Mesenchymal stem cell (in vitro differentiated cells and primary cell): ENCODE measurements at regions not wholly inside any gene's neighbourhood (a gene's known extent, or its start where the extent isn't known, plus 50 kb on each side); places are given as distances from the start of the nearest gene placed in this dataset.
"Not testable (repeated sequence)": the region's sequence is repeated elsewhere in the genome, so short reads cannot be mapped to it uniquely, and the experiment has no call there.

Source experiments
- DNase-seq: peaks from one replicate; pipeline ENCODE4 v3.0.0-alpha.2; 2013
- H2AFZ ChIP-seq: one replicate; pipeline ENCODE4 v1.6.1; 2013; ENCODE audit warnings: low read depth, mild to moderate bottlenecking, control low read depth, inconsistent platforms, low read length, moderate library complexity
- H2AK5ac ChIP-seq: 2 replicates; pipeline ENCODE4 v1.6.1; 2013; ENCODE audit warnings: low read length, moderate library complexity, mild to moderate bottlenecking, inconsistent platforms; ENCODE audit not compliant: severe bottlenecking
- H2BK120ac ChIP-seq: one replicate; pipeline ENCODE4 v1.6.1; 2013; ENCODE audit warnings: low read depth, mild to moderate bottlenecking, inconsistent platforms, low read length, moderate library complexity
- H2BK12ac ChIP-seq, 2 experiments: one replicate each; pipeline ENCODE4 v1.6.1; 2013; ENCODE audit warnings: inconsistent platforms in 2 of 2, low read length in 2 of 2, mild to moderate bottlenecking in 2 of 2, moderate library complexity in 2 of 2, control low read depth in 1 of 2
- H2BK15ac ChIP-seq: one replicate; pipeline ENCODE4 v1.6.1; 2013; ENCODE audit warnings: mild to moderate bottlenecking, low read depth, inconsistent platforms; ENCODE audit not compliant: poor library complexity, severe bottlenecking
- H2BK5ac ChIP-seq: 2 replicates; pipeline ENCODE4 v1.6.1; 2013; ENCODE audit warnings: low read depth, mild to moderate bottlenecking, low read length, control low read depth, inconsistent platforms; ENCODE audit not compliant: poor library complexity, severe bottlenecking
- H3K14ac ChIP-seq, 2 experiments: one replicate each; pipeline ENCODE4 v1.6.1; 2013; ENCODE audit warnings: inconsistent platforms in 2 of 2, low read length in 2 of 2, control low read depth in 1 of 2, mild to moderate bottlenecking in 1 of 2, moderate library complexity in 1 of 2
- H3K18ac ChIP-seq, 2 experiments: one replicate each; pipeline ENCODE4 v1.6.1; 2013; ENCODE audit warnings: inconsistent platforms in 2 of 2, low read length in 2 of 2, control low read depth in 1 of 2, low read depth in 1 of 2, mild to moderate bottlenecking in 1 of 2
- H3K23ac ChIP-seq, 2 experiments: one replicate each; pipeline ENCODE4 v1.6.1; 2013; ENCODE audit warnings: inconsistent platforms in 2 of 2, low read length in 2 of 2, mild to moderate bottlenecking in 2 of 2, moderate library complexity in 2 of 2, control low read depth in 1 of 2
- H3K27ac ChIP-seq: 2 replicates; pipeline ENCODE4 v1.5.1; 2013; ENCODE audit warnings: mild to moderate bottlenecking, moderate library complexity, low read length, control low read depth, inconsistent platforms; ENCODE audit not compliant: poor library complexity, severe bottlenecking
- H3K27me3 ChIP-seq, 2 experiments: 2 replicates each; pipeline versions ENCODE4 v1.6.1 to v1.7.0; 2013; ENCODE audit warnings: low read length in 2 of 2, mild to moderate bottlenecking in 2 of 2, moderate library complexity in 2 of 2, control low read depth in 1 of 2, inconsistent platforms in 1 of 2; ENCODE audit not compliant: control insufficient read depth in 1 of 2, insufficient read depth in 1 of 2
- H3K36me3 ChIP-seq, 2 experiments: 2 replicates each; pipeline versions ENCODE4 v1.6.1 to v1.7.0; 2013; ENCODE audit warnings: low read length in 2 of 2, control low read depth in 1 of 2, inconsistent platforms in 1 of 2, low read depth in 1 of 2, mild to moderate bottlenecking in 1 of 2; ENCODE audit not compliant: insufficient read depth in 2 of 2, control insufficient read depth in 1 of 2
- H3K4ac ChIP-seq, 2 experiments: one replicate each; pipeline ENCODE4 v1.6.1; 2013; ENCODE audit warnings: inconsistent platforms in 2 of 2, low read length in 2 of 2, mild to moderate bottlenecking in 2 of 2, moderate library complexity in 2 of 2, control low read depth in 1 of 2, low read depth in 1 of 2
- H3K4me1 ChIP-seq: 2 replicates; pipeline ENCODE4 v1.6.1; 2013; ENCODE audit warnings: low read depth, low read length, control low read depth; ENCODE audit not compliant: control insufficient read depth, insufficient read depth
- H3K4me2 ChIP-seq: 2 replicates; pipeline ENCODE4 v1.6.1; 2013; ENCODE audit warnings: low read length, mild to moderate bottlenecking, inconsistent platforms; ENCODE audit not compliant: poor library complexity, severe bottlenecking
- H3K4me3 ChIP-seq, 2 experiments: 2 replicates each; pipeline versions ENCODE4 v1.5.1 to v1.7.0; 2013; ENCODE audit warnings: low read length in 2 of 2, mild to moderate bottlenecking in 2 of 2, control low read depth in 1 of 2, low read depth in 1 of 2; ENCODE audit not compliant: insufficient read depth in 1 of 2
- H3K79me1 ChIP-seq: replicated peaks from 2 replicates; pipeline ENCODE4 v1.6.1; 2013; ENCODE audit warnings: mild to moderate bottlenecking, control low read depth, low read length, inconsistent platforms; ENCODE audit not compliant: poor library complexity, severe bottlenecking
- H3K9ac ChIP-seq: 2 replicates; pipeline ENCODE4 v1.7.0; 2013; ENCODE audit warnings: mild to moderate bottlenecking, low read length, moderate library complexity
- H3K9me3 ChIP-seq: 2 replicates; pipeline ENCODE4 v1.7.0; 2013; ENCODE audit warnings: mild to moderate bottlenecking, low read length; ENCODE audit not compliant: control insufficient read depth
- H4K8ac ChIP-seq: one replicate; pipeline ENCODE4 v1.6.1; 2013; ENCODE audit warnings: inconsistent platforms, mild to moderate bottlenecking, low read length, moderate library complexity
- H4K91ac ChIP-seq: one replicate; pipeline ENCODE4 v1.6.1; 2013; ENCODE audit warnings: mild to moderate bottlenecking, low read length, inconsistent platforms
- WGBS: methylation state at CpG from one replicate; pipeline ENCODE4 v1.1.7; 2013; ENCODE audit warnings: mixed read lengths; 5-methylcytosine and 5-hydroxymethylcytosine counted together

GRCh38 chr2:16381511-16381910 is 284.1 kb downstream of the CYRIA start:
- no peaks in the 10 kb centered on the region for H3K79me1 ChIP-seq
- H3K27me3 ChIP-seq: no peaks in the 10 kb centered on the region
- H2AFZ ChIP-seq: no peak overlapping the region
- no peak overlapping the region for H3K27ac ChIP-seq
- no peak overlapping the region for H3K23ac ChIP-seq
- no peaks in the 10 kb centered on the region for H3K36me3 ChIP-seq
- H2BK120ac ChIP-seq: no peak overlapping the region
- no peak overlapping the region for H3K9ac ChIP-seq
- no peak overlapping the region for H3K4me3 ChIP-seq
- no peak for DNase-seq
- no peak overlapping the region for H2BK12ac ChIP-seq
- no peak overlapping the region for H2BK5ac ChIP-seq
- no peak overlapping the region for H4K8ac ChIP-seq
- H3K9me3 ChIP-seq: no peaks in the 10 kb centered on the region
- no peak overlapping the region for H2BK15ac ChIP-seq
- H3K4me1 ChIP-seq: no peaks in the 10 kb centered on the region
- no peak overlapping the region for H3K18ac ChIP-seq
- no peak overlapping the region for H3K14ac ChIP-seq
- no peak overlapping the region for H3K4me2 ChIP-seq
- no peak overlapping the region for H3K4ac ChIP-seq
- 68% methylated on average over 2 of the region's 2 CpGs for WGBS
- no peak overlapping the region for H4K91ac ChIP-seq
- H2AK5ac ChIP-seq: no peak overlapping the region

- WGBS: 80% methylated on average over 3 of the region's 5 CpGs
- H3K9ac ChIP-seq, H2AK5ac ChIP-seq, H3K4me1 ChIP-seq, H2BK120ac ChIP-seq, H3K27me3 ChIP-seq, H3K4me2 ChIP-seq, H3K9me3 ChIP-seq, DNase-seq, H3K36me3 ChIP-seq, H3K14ac ChIP-seq, H3K27ac ChIP-seq, H4K91ac ChIP-seq, H3K4ac ChIP-seq, H2BK15ac ChIP-seq, H2BK12ac ChIP-seq, H4K8ac ChIP-seq, H2AFZ ChIP-seq, H3K23ac ChIP-seq, H3K18ac ChIP-seq, H2BK5ac ChIP-seq, H3K79me1 ChIP-seq, H3K4me3 ChIP-seq: not testable (repeated sequence)
Observed at GRCh38 chr2:16379901-16380300, 285.7 kb downstream of the CYRIA start.

GRCh38 chr2:16379061-16379460 is 286.6 kb downstream of the CYRIA start:
- H3K14ac ChIP-seq, H3K4me2 ChIP-seq, H3K23ac ChIP-seq, H3K9me3 ChIP-seq, H3K4me3 ChIP-seq, H3K18ac ChIP-seq, H3K36me3 ChIP-seq, H4K91ac ChIP-seq, H2BK120ac ChIP-seq, H3K9ac ChIP-seq, H3K79me1 ChIP-seq, H2BK15ac ChIP-seq, H3K4ac ChIP-seq, H2AK5ac ChIP-seq, H3K27me3 ChIP-seq, H2AFZ ChIP-seq, H2BK5ac ChIP-seq, H2BK12ac ChIP-seq, H3K4me1 ChIP-seq, H3K27ac ChIP-seq, H4K8ac ChIP-seq, DNase-seq: not testable (repeated sequence)
- no CpG with 5 or more reads among the region's 5 CpGs for WGBS

- Histone ChIP-seq H3K4me2 (no peak overlapping the region), H4K8ac (no peak overlapping the region), H2AFZ (no peak overlapping the region), H3K23ac (no peak overlapping the region), H3K9me3 (no peaks in the 10 kb centered on the region), H3K14ac (no peak overlapping the region), H3K18ac (no peak overlapping the region), H2BK120ac (no peak overlapping the region), H3K4ac (no peak overlapping the region), H2BK15ac (no peak overlapping the region), H2AK5ac (no peak overlapping the region), H3K27me3 (no peaks in the 10 kb centered on the region), H4K91ac (no peak overlapping the region), H3K27ac (no peak overlapping the region), H3K9ac (no peak overlapping the region), H3K36me3 (no peaks in the 10 kb centered on the region), H3K4me3 (no peak overlapping the region), H3K4me1 (no peaks in the 10 kb centered on the region), H2BK5ac (no peak overlapping the region), H2BK12ac (no peak overlapping the region), H3K79me1 (no peaks in the 10 kb centered on the region)
- DNase-seq: no peak
- WGBS: 41% methylated on average over 2 of the region's 2 CpGs
Observed at GRCh38 chr2:16378031-16378430, 287.6 kb downstream of the CYRIA start.
